ENCODE measurements at regions not wholly inside any gene's neighbourhood (a gene's known extent, or its start where the extent isn't known, plus 50 kb on each side); places are given as distances from the start of the nearest gene placed in this dataset.

GRCh38 chr16:7021653-7022275 lies 310.9 kb upstream of the RBFOX1 start:
- no peaks in the 10 kb centered on the region for H3K36me3 Mint-ChIP-seq (ENCODE audit: low read depth)
- no peaks in the 10 kb centered on the region for H3K9me3 Mint-ChIP-seq
- no peak for TF ChIP-seq CTCF (IDR thresholded peaks at IDR 0.05; ENCODE audit: unreplicated experiment in 3 of 3)
- H3K27me3 Mint-ChIP-seq (ENCODE audit: low read depth), result peaks cover 10% of the 10 kb centered on the region
- no peak overlapping the region for H3K27ac Mint-ChIP-seq
- H3K4me1 Mint-ChIP-seq, result peaks cover 7% of the 10 kb centered on the region
- no peak overlapping the region for H3K4me3 Mint-ChIP-seq

- no peak for TF ChIP-seq CTCF (IDR thresholded peaks at IDR 0.05; ENCODE audit: unreplicated experiment in 3 of 3)
- Mint-ChIP-seq H3K27me3 (ENCODE audit: low read depth) (peaks cover 9% of the 10 kb centered on the region), H3K9me3 (no peaks in the 10 kb centered on the region), H3K4me1 (no peaks in the 10 kb centered on the region), H3K4me3 (no peak overlapping the region), H3K27ac (no peak overlapping the region), H3K36me3 (ENCODE audit: low read depth) (no peaks in the 10 kb centered on the region)
Observed at GRCh38 chr16:7017006-7017662, 315.5 kb upstream of the RBFOX1 start.

- H3K4me1 Mint-ChIP-seq, result no peaks in the 10 kb centered on the region
- H3K4me3 Mint-ChIP-seq, result no peak overlapping the region
- H3K27ac Mint-ChIP-seq, result no peak overlapping the region
- no peak for TF ChIP-seq CTCF (IDR thresholded peaks at IDR 0.05; ENCODE audit: unreplicated experiment in 3 of 3)
- H3K27me3 Mint-ChIP-seq (ENCODE audit: low read depth), result peaks cover 6% of the 10 kb centered on the region
- H3K36me3 Mint-ChIP-seq (ENCODE audit: low read depth), result no peaks in the 10 kb centered on the region
- no peaks in the 10 kb centered on the region for H3K9me3 Mint-ChIP-seq
Observed at GRCh38 chr16:7014756-7015155, 317.9 kb upstream of the RBFOX1 start.

- no peak for TF ChIP-seq CTCF (IDR thresholded peaks at IDR 0.05; ENCODE audit: unreplicated experiment in 3 of 3)
- Mint-ChIP-seq H3K36me3 (ENCODE audit: low read depth) (no peaks in the 10 kb centered on the region), H3K27ac (no peak overlapping the region), H3K4me1 (no peaks in the 10 kb centered on the region), H3K4me3 (no peak overlapping the region), H3K27me3 (ENCODE audit: low read depth) (peaks cover 6% of the 10 kb centered on the region), H3K9me3 (no peaks in the 10 kb centered on the region)
Observed at GRCh38 chr16:7013990-7014389, 318.7 kb upstream of the RBFOX1 start.

DNA sequence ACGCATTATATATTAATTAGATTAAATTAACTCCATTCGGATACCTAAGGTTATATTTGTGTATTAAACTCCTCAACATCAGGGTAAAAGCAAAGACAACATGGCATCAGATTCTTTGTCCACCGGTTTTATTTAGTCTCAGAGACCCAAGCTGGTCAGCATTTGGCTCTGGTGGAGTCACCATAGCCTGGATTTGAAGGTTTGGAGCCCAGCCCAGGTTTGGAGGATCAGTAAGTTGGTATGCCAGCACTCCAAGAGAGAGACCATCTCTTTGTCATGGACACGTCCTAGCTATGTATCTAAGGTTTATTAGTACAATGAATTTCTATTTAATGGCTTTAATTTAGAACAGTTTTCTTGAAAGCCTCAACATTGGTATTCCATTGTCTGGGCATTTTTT lies 328.4 kb upstream of the RBFOX1 start:
- Mint-ChIP-seq H3K9me3 (no peaks in the 10 kb centered on the region), H3K4me3 (no peak overlapping the region), H3K4me1 (no peaks in the 10 kb centered on the region), H3K36me3 (ENCODE audit: low read depth) (no peaks in the 10 kb centered on the region), H3K27ac (no peak overlapping the region), H3K27me3 (ENCODE audit: low read depth) (peaks cover 9% of the 10 kb centered on the region)
- TF ChIP-seq CTCF (IDR thresholded peaks at IDR 0.05; ENCODE audit: unreplicated experiment in 3 of 3), result no peak

- no peak for TF ChIP-seq CTCF (IDR thresholded peaks at IDR 0.05; ENCODE audit: unreplicated experiment in 3 of 3)
- Mint-ChIP-seq H3K4me1 (peaks cover 12% of the 10 kb centered on the region), H3K4me3 (no peak overlapping the region), H3K27me3 (ENCODE audit: low read depth) (no peaks in the 10 kb centered on the region), H3K36me3 (ENCODE audit: low read depth) (no peaks in the 10 kb centered on the region), H3K9me3 (no peaks in the 10 kb centered on the region), H3K27ac (no peak overlapping the region)
Observed at GRCh38 chr16:6993544-6993943, 339.1 kb upstream of the RBFOX1 start.

All from nephron (organoid).